IPS-15b (cell line): ENCODE measurements at regions not wholly inside any gene's neighbourhood (a gene's known extent, or its start where the extent isn't known, plus 50 kb on each side); places are given as distances from the start of the nearest gene placed in this dataset.

Source experiments
- H3K27me3 ChIP-seq: one replicate; pipeline ENCODE4 v1.6.1; 2013; ENCODE audit warnings: low read length; ENCODE audit not compliant: control insufficient read depth, insufficient read depth
- H3K36me3 ChIP-seq: one replicate; pipeline ENCODE4 v1.6.1; 2013; ENCODE audit warnings: low read length; ENCODE audit not compliant: control insufficient read depth, insufficient read depth
- H3K4me1 ChIP-seq: one replicate; pipeline ENCODE4 v1.6.1; 2013; ENCODE audit warnings: mild to moderate bottlenecking, low read length; ENCODE audit not compliant: control insufficient read depth, insufficient read depth
- H3K4me3 ChIP-seq: one replicate; pipeline ENCODE4 v1.5.1; 2013; ENCODE audit warnings: low read depth, low read length
- H3K9ac ChIP-seq: one replicate; pipeline ENCODE4 v1.6.1; 2013; ENCODE audit warnings: low read depth, mild to moderate bottlenecking, low read length
- H3K9me3 ChIP-seq: one replicate; pipeline ENCODE4 v1.6.1; 2013; ENCODE audit warnings: mild to moderate bottlenecking, low read length; ENCODE audit not compliant: control insufficient read depth, insufficient read depth

DNA sequence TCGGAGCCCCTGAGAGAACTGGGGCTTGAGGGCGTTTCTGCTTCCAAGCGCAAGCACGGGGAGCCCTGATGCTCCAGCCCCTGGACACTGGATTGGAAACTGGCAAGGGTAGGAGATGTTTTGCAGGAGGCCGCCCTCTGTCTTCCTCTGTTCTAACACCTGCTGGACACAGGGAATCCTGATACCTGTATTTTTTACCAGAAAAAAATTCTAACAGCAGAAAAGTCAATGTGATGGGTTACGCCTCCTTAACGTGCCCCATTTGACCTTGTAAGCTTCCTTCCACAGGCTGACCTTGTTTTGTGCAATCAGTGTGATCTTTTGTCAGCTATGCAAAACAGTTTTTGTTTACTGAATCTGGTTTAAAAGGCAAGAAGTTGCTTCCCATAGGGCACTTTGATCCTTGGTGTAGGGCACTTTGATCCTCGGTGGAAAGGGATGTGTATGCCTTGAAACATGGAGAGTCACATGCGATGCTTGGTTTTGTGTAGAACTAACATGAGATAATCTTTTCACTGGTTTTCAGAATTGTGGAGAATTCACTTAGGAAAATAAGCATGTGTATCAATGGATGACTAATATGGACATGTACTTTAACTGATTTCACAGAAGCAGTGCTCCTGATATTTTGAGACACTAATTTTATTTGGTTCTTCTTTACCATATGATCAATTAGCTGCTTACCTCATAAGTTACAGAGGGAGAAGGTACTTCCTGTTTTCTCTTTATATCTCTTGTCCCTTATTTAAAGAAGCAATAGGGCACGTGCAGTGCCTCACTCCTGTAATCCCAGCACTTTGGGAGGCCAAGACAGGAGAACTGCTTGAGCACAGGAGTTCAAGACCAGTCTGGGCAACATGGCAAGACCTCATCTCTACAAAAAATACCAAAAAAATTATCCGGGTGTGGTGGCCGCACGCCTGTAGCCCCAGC is 59.9 kb upstream of the MAP3K4 start:
- Histone ChIP-seq H3K4me1 (peaks cover 7% of the 10 kb centered on the region), H3K36me3 (no peaks in the 10 kb centered on the region), H3K9ac (no peak overlapping the region), H3K9me3 (no peaks in the 10 kb centered on the region), H3K27me3 (peaks cover 7% of the 10 kb centered on the region), H3K4me3 (peak overlapping the region; percentile 59)

DNA sequence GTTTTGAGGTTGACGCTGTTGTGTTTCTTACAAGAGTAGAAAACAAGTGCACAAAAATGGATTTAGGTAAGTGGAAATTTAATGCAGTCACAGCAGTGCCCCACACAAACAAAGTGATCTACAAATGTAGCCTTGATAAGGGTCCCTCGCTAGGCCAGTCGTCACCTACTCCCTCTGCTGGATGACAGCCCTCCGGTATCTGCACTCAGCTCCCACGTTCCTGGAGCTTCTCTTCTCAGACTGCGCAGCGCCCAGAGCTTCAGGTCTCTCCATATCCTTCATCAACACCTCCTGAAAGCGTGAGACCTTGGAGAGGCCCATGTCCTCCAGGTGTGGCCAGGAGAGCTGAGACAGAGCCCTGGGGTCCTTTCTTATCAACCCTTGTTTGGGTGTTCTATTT is 58.3 kb upstream of the MAP3K4 start:
- Histone ChIP-seq H3K36me3 (no peaks in the 10 kb centered on the region), H3K4me3 (no peak overlapping the region), H3K9ac (no peak overlapping the region), H3K27me3 (peaks cover 7% of the 10 kb centered on the region), H3K9me3 (no peaks in the 10 kb centered on the region), H3K4me1 (peaks cover 3% of the 10 kb centered on the region)

DNA sequence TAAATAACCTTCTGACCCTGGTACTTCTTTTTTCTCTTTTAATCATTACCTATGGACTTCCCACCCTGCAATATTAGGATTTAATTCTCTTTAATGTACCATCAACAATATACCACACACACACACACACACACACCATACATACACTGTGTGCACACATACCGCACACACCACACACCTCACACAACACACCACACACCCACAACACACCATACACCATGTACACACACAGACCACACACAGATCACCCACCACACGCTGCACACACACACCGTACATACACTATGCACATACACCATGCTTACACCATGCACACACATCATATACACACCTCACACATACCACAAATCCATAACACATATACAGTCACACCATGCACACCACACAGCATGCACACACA is 57.4 kb upstream of the MAP3K4 start:
- no peaks in the 10 kb centered on the region for H3K36me3 ChIP-seq
- H3K9ac ChIP-seq = no peak overlapping the region
- H3K4me3 ChIP-seq = no peak overlapping the region
- H3K9me3 ChIP-seq = no peaks in the 10 kb centered on the region
- peaks cover 3% of the 10 kb centered on the region for H3K4me1 ChIP-seq
- H3K27me3 ChIP-seq = peaks cover 7% of the 10 kb centered on the region

DNA sequence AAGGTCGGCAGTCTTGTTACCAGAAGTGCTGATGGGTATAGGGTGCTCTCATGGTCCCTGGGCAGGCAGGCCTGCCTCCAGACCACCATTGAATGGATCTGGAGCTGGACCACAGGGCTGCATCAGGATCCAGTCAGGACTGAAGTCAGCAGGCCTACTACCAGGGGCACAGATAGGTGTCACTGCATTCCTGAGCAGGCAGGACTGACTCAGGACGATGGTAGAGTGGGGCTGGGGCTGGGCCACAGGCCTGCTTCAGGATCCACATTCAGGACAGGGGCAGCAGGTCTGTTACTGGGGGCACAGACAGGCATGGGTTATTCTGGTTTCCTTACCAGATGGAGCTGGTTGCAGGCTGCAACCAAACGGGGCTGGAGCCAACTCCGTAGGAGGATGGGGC is 51.4 kb upstream of the MAP3K4 start:
- Histone ChIP-seq H3K36me3 (no peaks in the 10 kb centered on the region), H3K4me3 (no peak overlapping the region), H3K9me3 (no peaks in the 10 kb centered on the region), H3K27me3 (no peaks in the 10 kb centered on the region), H3K4me1 (no peaks in the 10 kb centered on the region), H3K9ac (no peak overlapping the region)
